Epithelial cell of esophagus (primary cell): ENCODE measurements at regions not wholly inside any gene's neighbourhood (a gene's known extent, or its start where the extent isn't known, plus 50 kb on each side); places are given as distances from the start of the nearest gene placed in this dataset.

Experiments
- DNase-seq: peaks from one replicate; pipeline ENCODE4 v3.0.0; 2010; ENCODE audit warnings: low read depth
- H3K4me3 ChIP-seq: 2 replicates; pipeline ENCODE4 v1.5.1; 2011; ENCODE audit warnings: mild to moderate bottlenecking, low read length, control low read depth
- CTCF ChIP-seq: IDR thresholded peaks from 2 replicates; pipeline ENCODE4 v1.5.1; 2011; ENCODE audit warnings: low read depth, mild to moderate bottlenecking, low read length, control low read depth, inconsistent platforms; ENCODE audit not compliant: insufficient read depth; ENCODE audit errors: missing control alignments

DNA sequence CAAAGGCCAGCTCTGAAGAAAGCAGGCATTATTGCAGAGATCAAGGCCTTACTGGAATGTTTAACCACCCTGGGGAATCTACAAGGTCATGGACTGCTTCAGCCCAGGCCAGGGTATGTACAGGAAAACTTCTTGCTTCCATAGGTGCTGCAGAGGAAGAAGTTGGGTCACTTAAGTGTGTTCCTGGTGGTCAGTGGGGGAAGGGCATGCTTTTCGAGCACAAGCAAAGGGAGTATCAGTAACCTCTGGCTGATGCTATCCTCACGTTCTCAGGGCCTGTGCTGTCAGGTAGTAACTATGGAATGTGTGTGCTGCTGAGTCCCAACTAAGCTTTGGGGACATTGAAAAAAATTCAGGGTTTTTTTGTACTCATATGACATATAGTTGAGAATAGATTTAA is 234.0 kb upstream of the SP4 start:
- no peak overlapping the region for H3K4me3 ChIP-seq
- no peak for TF ChIP-seq CTCF
- no peak for DNase-seq

- no peak for DNase-seq
- TF ChIP-seq CTCF = no peak
- H3K4me3 ChIP-seq = no peak overlapping the region
These were observed 232.9 kb upstream of the SP4 start for GRCh38 chr7:21194936-21195335.

GRCh38 chr7:21198921-21199320 is 229.0 kb upstream of the SP4 start:
- DNase-seq = no peak
- no peak for TF ChIP-seq CTCF
- no peak overlapping the region for H3K4me3 ChIP-seq

DNA sequence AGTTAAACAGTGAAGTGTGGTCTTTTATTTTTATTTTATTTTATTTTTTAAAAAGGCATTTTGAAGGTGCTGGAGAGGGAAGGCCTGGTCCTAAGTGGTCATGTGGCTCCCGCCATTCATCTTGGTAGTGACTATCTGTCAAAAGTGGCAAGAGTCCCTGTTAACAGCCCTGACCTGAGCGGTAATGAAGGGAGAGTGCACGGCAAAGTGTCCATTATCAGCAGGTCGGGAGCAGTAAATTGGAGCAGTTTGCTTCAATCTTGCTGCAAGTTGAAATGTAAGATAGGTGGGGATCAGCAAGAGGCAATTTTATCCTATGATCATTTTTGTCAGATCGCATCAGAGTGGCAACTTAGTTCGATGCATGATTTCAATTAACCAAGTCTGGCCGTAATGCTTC is 227.4 kb upstream of the SP4 start:
- TF ChIP-seq CTCF = no peak
- no peak overlapping the region for H3K4me3 ChIP-seq
- no peak for DNase-seq

GRCh38 chr7:21214657-21215056 is 213.2 kb upstream of the SP4 start:
- TF ChIP-seq CTCF = no peak
- H3K4me3 ChIP-seq = no peak overlapping the region
- no peak for DNase-seq

DNA sequence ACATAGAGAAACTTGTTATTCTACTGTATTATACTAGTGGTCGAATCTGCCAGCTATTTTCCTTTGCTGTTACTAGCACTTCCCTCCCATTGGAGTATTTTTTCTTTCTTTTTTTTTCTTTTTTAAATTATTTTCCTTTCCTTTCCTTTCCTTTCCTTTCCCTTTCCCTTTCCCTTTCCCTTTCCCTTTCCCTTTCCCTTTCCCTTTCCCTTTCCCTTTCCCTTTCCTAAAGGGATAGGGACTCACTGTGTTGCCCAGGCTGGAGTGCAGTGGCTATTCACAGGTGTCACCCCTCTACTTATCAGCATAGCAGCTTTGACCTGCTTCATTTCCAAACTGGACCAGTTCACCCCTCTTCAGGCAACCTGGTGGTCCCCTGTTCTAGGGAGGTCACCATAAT is 212.6 kb upstream of the SP4 start:
- no peak overlapping the region for H3K4me3 ChIP-seq
- DNase-seq = no peak
- TF ChIP-seq CTCF = no peak

DNA sequence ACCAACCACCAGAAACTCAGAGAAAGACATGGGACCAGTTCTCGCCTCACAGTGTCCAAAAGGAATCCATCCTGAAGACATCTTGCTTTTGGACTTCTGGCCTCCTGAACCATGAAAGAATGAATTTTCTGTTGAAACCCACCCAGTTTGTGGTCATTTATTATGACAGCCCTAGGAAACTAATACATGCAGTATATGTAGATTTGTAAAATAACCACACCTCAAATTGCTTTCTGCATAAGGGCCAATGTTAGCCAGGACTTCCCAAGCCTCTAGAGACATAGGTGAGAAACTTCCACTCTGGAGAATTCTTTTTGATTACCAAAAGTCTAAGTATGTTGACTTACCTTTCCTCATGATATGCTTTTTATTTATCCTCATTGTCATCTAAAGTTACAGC is 210.5 kb upstream of the SP4 start:
- no peak for TF ChIP-seq CTCF
- DNase-seq = no peak
- no peak overlapping the region for H3K4me3 ChIP-seq
